ENCODE measurements at regions not wholly inside any gene's neighbourhood (a gene's known extent, or its start where the extent isn't known, plus 50 kb on each side); places are given as distances from the start of the nearest gene placed in this dataset.

DNA sequence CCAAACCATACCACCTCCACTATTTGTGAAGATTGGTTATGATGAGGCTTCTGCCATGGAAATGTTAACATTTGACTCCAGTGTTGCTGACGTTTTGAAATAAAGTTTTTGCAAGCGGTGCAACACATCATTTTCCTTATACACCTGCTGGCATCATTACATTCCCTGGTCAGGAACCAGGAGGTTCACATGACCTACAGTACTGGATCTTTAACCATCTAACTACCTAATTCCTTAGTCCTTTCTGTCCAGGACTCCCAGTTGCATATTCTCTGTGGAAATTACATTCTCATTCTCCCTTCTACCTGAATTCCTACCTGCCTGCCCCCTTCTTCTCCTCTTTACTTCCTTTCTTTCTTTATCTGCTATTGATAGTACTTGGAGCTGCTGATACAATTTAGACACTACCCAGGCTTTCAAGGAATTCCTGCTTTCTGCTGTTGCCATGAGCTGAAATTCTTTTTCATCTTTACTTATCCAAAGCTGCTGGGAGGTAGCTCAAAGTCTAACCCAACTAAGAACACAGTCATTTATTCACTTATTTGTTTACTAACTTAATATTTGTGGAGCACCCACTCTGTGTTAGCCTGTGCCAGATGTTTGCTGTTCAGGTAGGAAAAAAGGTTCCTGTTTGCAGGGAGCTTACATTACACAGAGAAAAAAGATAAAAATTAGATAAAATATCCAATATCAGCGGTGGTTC lies 144.2 kb downstream of the EDEM1 start (continued):
- TF ChIP-seq, protein P1, sequence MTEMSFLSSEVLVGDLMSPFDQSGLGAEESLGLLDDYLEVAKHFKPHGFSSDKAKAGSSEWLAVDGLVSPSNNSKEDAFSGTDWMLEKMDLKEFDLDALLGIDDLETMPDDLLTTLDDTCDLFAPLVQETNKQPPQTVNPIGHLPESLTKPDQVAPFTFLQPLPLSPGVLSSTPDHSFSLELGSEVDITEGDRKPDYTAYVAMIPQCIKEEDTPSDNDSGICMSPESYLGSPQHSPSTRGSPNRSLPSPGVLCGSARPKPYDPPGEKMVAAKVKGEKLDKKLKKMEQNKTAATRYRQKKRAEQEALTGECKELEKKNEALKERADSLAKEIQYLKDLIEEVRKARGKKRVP (CRISPR knock-in tag; IDR thresholded peaks at IDR 0.05), result 0 out of 4 replicates have a peak, but pooled peaks of 1 of the 2 experiments have one; percentile 24
- TF ChIP-seq ZNF292 (CRISPR knock-in tag; IDR thresholded peaks at IDR 0.05; ENCODE audit: borderline replicate concordance, low read depth) (no peak; the same call in 1 of the 2 replicates), ZFP37 (CRISPR knock-in tag; IDR thresholded peaks at IDR 0.05; ENCODE audit: borderline replicate concordance) (no peak), SRF (IDR thresholded peaks at IDR 0.05; ENCODE audit: low read depth, low read length) (no peak), TRIM24 (CRISPR knock-in tag; IDR thresholded peaks at IDR 0.05) (no peak), ZNF256 (CRISPR knock-in tag; conservative IDR thresholded peaks at IDR 0.05) (no peak), EED (CRISPR knock-in tag; IDR thresholded peaks at IDR 0.05) (no peak), NFE2 (CRISPR knock-in tag; IDR thresholded peaks at IDR 0.05) (no peak), ELF1 (CRISPR knock-in tag; IDR thresholded peaks at IDR 0.05) (no peak), ZNF253 (CRISPR knock-in tag; IDR thresholded peaks at IDR 0.05; ENCODE audit: borderline replicate concordance) (no peak), ISL2 (CRISPR knock-in tag; IDR thresholded peaks at IDR 0.05) (peak; percentile 84; the same call in 1 of the 2 replicates), SIX4 (CRISPR knock-in tag; IDR thresholded peaks at IDR 0.05) (peak; percentile 11; the same call in 1 of the 2 replicates), ZNF3 (CRISPR knock-in tag; IDR thresholded peaks at IDR 0.05) (no peak), SOX13 (IDR thresholded peaks at IDR 0.05) (no peak), SOX13 (CRISPR knock-in tag; conservative IDR thresholded peaks at IDR 0.05 in 1 of 2, IDR thresholded peaks at IDR 0.05 in 1 of 2) (peak in 1 of 2 experiments; percentile 42; a peak in 1 of 4 replicates), SOX6 (IDR thresholded peaks at IDR 0.05) (no peak), SOX6 (CRISPR knock-in tag; IDR thresholded peaks at IDR 0.05) (peak; percentile 59), CCDC6 (CRISPR knock-in tag; IDR thresholded peaks at IDR 0.05) (no peak), ZFP41 (CRISPR knock-in tag; IDR thresholded peaks at IDR 0.05; ENCODE audit: borderline replicate concordance) (no peak), MZF1 (CRISPR knock-in tag; IDR thresholded peaks at IDR 0.05; ENCODE audit: borderline replicate concordance) (no peak), ZZZ3 (CRISPR knock-in tag; IDR thresholded peaks at IDR 0.05; ENCODE audit: borderline replicate concordance) (no peak), ESRRA (CRISPR knock-in tag; IDR thresholded peaks at IDR 0.05; ENCODE audit: low read depth) (no peak), ZNF263 (CRISPR knock-in tag; IDR thresholded peaks at IDR 0.05) (no peak)
- TF ChIP-seq, protein P2, sequence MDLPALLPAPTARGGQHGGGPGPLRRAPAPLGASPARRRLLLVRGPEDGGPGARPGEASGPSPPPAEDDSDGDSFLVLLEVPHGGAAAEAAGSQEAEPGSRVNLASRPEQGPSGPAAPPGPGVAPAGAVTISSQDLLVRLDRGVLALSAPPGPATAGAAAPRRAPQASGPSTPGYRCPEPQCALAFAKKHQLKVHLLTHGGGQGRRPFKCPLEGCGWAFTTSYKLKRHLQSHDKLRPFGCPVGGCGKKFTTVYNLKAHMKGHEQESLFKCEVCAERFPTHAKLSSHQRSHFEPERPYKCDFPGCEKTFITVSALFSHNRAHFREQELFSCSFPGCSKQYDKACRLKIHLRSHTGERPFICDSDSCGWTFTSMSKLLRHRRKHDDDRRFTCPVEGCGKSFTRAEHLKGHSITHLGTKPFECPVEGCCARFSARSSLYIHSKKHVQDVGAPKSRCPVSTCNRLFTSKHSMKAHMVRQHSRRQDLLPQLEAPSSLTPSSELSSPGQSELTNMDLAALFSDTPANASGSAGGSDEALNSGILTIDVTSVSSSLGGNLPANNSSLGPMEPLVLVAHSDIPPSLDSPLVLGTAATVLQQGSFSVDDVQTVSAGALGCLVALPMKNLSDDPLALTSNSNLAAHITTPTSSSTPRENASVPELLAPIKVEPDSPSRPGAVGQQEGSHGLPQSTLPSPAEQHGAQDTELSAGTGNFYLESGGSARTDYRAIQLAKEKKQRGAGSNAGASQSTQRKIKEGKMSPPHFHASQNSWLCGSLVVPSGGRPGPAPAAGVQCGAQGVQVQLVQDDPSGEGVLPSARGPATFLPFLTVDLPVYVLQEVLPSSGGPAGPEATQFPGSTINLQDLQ (CRISPR knock-in tag; IDR thresholded peaks at IDR 0.05), result no peak
- TF ChIP-seq, protein P3, sequence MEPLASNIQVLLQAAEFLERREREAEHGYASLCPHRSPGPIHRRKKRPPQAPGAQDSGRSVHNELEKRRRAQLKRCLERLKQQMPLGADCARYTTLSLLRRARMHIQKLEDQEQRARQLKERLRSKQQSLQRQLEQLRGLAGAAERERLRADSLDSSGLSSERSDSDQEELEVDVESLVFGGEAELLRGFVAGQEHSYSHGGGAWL (CRISPR knock-in tag; IDR thresholded peaks at IDR 0.05), result no peak
- TF ChIP-seq, protein P4, sequence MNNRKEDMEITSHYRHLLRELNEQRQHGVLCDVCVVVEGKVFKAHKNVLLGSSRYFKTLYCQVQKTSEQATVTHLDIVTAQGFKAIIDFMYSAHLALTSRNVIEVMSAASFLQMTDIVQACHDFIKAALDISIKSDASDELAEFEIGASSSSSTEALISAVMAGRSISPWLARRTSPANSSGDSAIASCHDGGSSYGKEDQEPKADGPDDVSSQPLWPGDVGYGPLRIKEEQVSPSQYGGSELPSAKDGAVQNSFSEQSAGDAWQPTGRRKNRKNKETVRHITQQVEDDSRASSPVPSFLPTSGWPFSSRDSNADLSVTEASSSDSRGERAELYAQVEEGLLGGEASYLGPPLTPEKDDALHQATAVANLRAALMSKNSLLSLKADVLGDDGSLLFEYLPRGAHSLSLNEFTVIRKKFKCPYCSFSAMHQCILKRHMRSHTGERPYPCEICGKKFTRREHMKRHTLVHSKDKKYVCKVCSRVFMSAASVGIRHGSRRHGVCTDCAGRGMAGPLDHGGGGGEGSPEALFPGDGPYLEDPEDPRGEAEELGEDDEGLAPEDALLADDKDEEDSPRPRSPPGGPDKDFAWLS (CRISPR knock-in tag; IDR thresholded peaks at IDR 0.05; ENCODE audit: borderline replicate concordance), result no peak
